ENCODE measurements at regions not wholly inside any gene's neighbourhood (a gene's known extent, or its start where the extent isn't known, plus 50 kb on each side); places are given as distances from the start of the nearest gene placed in this dataset.
"Not testable (repeated sequence)": the region's sequence is repeated elsewhere in the genome, so short reads cannot be mapped to it uniquely, and the experiment has no call there.

DNA sequence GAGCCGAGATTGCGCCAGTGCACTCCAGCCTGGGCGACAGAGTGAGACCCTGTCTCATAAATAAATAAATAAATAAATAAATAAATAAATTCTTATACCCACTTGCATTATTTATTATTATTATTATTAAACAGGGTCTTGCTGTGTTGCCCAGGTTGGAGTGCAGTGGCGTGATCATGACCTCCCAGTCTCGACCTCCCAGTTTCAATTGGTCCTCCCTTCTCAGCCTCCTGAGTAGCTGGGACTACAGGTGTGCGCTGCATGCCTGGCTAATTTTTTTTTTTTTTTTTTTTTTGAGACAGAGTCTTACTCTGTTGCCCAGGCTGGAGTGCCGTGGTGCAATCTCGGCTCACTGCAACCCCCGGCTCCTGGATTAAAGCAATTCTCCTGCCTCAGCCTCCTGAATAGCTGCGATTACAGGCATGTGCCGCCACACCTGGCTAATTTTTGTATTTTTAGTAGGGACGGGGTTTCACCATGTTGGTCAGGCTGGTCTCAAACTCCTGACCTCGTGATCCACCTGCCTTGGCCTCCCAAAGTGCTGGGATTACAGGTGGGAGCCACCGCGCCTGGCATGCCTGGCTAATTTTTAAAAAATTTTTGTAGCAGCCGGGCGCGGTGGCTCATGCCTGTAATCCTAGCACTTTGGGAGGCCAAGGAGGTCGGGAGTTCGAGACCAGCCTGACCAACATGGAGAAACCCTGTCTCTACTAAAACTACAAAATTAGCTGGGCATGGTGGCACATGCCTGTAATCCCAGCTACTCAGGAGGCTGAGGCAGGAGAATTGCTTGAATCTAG is 150.2 kb downstream of the SEC14L1 start:
- not testable (repeated sequence) for DNase-seq

DNA sequence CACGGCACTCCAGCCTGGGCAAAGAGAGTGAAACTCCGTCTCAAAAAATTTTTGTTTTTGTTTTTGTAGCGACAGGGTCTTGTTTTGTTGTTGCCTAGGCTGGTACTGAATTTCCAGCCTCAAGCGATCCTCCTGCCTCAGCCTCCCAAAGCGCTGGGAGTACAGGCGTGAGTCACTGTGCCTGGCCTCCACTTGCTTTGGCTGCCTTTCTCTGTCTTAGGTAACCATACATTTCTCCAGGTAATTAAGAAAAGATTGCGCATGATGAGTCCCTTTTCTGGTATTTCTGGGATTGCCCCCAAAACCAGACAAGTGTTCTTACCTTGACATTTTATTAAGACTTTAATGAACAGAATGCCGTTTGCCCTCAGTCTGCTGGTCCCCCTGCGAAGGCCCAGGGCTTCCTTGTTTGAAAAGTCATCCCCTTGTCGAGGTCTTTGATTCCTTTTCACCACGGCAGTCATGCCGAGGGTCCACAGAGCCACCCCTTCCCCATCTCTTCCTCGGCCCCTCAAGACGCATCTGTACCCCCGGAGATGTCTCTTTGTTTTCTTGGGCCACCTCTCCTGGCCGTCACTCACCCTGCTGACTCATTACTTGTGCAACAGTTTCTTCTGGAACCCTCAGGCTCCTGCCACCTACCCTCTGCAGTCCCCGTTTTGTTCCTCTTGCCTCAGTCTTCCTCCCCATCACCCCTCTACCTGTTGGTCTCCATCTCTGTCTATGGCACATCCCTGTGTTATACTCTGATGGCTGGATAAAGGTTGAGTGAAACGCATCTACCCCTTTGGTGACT is 151.0 kb downstream of the SEC14L1 start:
- DNase-seq, result no peak

DNA sequence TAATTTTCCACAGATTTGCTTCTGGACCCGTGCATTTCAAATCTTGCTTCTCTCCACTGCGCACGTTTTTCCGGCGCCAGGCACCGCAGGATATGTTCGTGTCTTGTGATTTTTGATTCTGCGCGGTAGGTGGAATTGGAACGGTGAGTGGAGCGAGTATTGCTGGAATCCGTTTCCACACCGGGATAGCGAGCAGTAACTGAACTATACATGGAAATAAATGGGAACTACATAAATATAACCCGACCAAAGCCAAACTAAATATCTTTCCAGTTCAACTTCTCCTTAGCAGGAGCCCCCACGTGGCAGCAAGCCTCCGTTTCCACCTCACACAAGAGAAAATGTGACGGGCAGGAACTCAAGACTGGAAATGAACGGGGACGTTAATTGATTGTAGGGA is 154.0 kb downstream of the SEC14L1 start:
- DNase-seq, result no peak

DNA sequence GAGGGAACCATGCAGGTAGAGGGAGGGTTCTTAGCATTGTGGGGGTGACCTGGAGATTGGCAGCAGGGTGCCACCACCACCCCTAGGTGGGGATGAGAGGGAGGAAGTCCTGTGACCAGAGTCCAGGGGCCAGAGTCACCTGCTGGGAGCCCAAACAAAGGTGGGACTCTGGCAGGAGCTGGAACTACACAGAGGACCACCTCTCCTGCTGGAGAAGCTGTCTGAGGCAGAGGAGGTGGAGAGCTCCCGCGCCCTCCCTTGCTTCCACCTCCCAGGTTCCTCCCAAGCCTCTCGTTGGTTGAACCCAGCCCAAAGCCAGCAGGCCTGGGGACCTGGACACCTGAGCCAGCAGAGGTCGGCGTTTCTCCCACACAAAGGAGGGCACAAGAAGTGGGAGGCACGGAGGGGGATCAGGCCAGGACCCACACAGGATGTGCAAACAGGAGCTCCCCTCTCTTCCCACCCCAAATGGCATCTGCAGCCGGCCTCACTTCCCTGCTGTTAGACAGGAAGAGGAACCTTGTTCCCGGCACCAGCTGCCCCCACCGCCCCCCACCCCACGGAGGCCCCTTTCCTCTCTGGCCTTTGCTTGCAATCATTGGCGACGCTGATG is 154.6 kb downstream of the SEC14L1 start:
- DNase-seq, result no peak

DNA sequence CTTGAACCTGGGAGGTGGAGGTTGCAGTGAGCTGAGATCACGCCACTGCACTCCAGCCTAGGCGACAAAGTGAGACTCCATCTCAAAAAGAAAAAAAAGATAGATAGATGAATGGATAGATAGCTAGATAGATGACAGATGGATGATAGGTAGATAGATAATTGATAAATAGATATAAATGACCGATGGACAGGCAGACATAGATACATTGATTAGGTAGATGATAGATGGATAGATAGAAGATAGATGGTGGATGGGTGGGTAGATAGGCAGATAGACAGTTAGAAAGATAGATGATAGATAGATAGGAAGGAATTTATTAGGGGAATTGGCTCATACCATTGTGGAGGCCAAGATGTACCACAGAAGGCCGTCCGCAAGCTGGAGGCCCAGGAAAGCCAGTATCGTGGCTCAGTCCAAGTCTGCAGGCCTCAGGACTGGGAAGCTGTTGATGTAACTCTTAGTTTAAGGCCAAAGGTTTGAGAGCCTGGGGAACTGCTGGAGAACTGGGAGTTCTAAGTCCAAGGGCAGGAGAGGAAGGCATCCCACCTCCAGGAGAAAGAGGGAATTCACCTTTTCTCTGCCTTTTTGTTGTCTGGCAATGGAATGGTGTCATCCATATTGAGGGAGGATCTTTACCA is 156.1 kb downstream of the SEC14L1 start:
- DNase-seq, result no peak

DNA sequence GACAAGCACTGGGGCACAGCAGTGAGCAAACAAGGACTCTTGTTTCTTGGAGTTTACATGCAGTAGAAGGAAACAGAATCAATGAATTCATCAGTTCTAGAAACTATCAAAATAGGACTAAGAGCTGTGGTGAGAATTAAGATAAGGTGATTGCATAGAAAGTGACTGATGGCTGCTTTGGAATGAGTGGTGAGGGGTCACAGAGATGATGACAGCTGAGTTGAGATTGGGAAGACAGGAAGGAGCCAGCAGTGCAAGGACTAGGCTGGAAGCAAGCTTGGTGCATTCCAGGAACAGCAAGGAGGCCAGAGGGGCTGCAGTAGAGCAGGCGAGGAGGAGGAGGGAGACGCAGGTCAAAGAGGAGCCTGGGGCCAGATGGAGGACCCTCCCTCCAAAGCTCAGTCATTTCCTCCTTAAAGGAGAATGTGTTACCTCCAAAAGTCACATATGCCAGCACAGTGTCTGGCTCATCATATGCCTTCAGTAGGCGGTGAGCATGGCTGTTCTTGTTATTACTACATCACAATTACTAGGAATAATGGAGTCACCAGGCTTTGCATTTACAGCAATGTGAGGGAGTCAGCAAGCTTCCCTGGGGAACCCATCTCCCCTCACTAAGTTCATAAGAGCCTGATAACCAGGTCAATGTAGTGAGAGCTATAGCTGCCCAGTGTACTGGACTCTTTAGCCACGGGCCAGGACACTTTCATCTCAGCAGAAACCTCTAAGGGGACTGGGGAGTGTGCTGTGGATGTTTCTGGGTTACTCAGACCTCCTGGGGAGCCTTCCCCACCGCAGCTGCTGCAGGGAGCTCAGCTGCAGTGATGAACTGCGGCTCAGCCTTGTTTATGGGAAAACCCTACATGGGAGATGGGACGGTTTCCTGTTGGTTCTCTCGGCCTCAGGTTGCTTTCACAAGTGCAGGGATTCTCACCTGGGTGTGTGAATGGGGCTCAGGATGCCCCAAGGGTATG is 157.2 kb downstream of the SEC14L1 start:
- no peak for DNase-seq

DNA sequence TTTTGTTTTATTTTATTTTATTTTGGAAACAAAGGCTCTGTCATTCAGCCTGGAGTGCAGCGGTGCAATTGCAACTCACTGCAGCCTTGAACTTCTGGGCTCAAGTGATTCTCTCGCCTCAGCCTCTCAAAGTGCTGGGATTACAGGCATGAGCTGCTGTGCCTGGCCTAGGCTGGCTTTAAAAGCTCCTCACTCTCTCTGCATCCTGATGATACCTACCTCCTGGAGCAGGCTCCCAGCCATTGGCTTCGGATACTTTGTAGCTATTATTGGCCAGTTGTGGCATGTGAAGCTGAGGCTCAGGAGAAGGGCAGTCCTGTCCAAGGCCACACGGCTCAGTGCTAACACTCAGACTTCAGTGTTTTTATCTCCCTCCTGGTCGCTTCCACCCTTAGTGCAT is 158.0 kb downstream of the SEC14L1 start:
- DNase-seq, result no peak

DNA sequence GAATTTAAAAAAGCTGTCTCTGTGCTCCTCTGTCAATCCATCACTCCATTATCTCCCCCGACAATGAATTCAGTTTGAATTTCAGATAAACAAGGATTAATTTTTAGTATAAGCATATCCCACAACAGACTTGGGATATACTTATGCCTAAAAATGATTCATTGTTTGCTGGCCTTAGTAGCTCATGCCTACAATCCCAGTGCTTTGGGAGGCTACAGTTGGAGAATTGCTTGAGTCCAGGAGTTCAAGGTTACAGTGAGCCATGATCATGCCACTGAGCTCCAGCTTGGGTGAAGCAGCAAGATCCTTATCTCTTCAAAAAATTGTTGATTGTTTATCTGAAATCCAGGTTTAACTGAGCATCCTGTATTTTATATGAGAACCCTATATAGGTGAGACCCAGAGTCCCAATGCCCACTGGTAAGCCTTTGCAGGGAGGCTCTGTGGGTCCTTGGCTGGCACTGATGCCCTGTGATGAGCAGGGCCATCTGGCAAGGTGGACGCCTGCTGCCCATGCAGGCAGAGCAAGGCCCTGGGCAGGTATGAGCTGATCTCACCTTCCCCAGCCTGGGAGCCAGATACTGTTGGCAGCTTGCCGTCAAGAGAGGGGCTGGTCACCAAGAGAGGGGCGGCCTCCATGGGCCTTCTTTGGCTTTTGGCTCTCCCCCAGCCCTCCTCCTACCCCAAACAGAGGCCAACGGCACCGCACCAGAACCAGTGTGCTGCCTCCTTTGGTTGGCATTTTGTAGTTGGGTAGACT is 158.7 kb downstream of the SEC14L1 start:
- DNase-seq, result no peak

DNA sequence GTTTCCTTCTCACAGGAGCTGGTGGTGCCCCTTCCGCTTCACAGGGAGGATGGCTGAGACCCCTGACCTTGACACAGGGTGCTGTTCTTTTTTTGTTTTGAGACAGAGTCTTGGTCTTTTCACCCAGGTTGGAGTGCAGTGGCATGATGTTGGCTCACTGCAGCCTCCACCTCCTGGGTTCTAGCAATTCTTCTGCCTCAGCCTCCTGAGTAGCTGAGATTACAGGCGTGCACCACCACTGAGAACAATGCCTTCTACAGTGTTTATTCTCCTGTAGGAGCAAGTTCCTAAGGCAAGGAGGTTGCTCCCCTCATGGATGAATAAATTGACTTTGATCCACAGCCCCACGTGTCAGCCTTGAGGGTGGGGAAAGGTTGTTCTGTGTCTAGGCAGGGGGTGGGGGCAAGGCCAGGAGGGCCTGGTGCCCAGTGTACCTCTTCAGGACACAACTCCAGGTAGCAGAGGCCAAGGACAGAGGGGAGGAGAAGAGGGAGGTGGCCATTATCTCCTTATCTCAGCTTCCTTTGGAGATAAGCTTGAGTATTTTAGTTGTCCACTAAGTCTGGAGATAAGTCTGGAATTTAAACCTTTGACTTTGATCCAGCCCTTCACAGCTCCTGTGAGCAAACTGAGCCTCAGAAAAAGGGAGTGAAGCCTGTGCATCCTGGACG is 159.4 kb downstream of the SEC14L1 start:
- DNase-seq, result no peak

DNA sequence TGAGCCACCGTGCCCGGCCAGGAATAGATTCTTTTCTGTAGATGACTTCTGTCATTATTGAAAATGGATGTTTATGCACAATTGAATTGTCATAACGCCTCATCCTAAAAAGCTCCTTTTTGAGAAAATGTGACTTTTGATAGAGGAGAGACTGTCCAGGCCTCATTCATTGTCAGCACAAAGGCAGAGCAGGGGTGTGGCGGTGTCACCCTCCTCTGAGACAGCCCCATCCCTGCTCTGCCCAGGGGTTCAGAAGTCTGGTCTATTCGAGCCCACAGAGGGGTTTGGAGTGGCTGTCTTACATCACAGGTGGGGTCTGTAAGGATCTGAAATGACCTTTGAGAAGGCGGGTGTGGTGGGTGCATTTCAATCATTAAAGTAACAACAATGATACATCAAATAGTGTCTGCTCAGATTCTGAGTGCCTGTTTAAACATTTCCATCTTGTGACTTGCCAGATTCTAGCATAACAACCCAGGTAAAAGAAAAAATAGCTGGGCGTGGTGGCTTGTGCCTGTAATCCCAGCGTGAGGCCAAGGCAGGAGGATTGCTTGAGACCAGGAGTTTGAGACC is 161.0 kb downstream of the SEC14L1 start:
- no peak for DNase-seq

DNA sequence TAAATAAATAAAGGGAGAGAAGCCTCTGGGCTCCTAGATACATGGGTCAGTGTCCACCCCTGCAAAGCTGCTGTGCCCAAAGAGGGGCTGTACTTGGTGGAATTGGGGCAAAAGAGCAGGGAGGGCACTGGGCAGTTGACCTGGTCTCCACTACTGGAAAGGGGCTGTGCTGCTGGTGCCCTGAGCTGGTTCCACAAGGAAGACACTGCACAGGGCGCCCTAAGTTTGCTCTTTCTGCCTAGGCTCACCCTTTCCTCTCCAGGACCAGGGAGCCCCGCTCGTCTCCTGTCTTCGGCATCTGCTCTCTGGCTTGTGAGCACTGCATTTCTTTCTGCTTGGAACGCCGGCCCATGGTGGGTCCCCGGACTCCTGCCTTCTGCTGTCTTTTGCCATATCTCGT is 161.9 kb downstream of the SEC14L1 start:
- no peak for DNase-seq

DNA sequence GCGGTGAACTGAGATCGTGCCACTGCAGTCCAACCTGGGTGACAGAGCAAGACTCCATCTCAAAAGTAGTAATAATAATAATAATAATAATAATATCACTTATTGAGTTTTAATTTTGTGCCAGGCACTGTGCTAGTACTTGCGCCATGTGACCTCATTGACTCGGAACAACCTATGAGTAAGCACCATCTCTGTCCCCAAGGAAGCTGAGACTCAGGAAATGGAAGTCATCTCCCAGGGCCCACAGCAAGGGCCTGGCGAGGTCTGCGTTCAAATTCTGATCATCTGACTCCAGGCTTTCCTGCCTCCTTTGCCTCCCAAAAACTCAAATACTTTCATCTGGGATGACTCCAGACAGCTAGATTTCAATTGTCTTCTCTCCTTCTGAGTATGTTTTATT is 162.9 kb downstream of the SEC14L1 start:
- no peak for DNase-seq

DNA sequence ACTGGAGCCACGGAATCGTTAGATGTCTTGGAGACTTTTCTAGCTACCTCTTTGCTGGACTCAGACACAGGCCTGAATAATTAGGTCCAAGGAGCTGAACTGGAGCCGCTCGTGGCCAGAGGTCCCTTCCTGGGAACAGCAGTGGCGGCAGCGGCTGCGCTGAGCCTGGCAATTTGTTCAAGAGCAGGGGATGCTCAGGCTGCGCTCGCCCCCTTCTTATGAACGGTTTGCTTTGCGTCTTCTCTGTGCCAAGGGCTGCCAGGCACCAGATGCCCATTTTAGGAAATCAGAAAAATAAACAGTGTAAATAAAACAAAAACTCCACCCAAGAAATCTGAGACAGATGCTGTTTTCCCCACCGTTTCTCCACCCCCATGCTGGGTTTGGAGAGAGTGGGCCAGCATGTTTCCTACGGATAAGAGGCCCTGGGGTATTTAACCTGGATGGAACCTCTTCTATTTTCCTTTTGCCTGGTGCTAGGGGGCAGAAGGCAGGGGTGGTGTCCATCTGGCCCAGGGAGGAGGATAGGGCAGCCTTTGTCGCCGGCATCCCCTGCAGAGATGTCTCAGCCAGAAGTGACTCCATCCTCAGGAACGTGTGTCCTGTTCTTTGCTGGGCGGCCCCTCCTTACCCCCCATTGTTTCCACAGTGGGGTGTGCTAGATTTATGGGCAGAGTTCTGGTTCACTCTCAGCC is 163.4 kb downstream of the SEC14L1 start:
- no peak for DNase-seq

DNA sequence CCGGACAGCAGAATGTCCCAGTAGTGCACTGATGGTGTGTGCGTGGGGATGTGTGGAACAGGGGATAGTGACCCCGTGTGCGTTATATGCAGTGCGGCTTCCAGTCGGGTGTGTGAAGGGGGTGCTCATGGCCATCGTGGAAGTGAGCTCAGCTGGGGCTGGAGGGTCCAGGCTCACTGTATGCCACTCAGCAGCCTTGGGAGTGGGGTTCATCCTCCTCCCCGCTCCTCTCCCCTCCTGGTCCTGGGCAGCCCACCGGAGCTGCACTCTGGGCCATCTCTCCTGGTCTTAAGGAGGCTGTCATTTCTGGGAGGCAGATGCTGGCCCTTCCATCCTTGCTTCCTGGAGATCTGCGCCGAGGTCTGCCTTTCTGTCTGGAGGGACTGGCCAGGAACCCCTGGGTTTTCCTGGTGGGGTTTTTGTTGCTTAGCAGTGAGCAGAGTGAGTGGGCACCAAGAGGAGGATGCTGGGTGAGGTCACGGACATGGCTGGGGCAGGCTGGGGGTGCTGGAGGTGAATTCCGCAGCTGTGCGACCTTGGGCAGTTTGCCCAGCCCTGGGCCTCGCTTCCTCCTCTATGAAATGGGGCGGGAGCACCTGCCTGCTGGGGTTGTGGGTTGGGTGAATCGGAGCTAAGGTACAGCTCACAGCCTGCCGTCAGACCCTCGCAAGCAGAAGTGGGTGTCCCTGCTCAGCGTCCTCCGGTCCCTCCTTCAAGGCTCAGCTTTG is 164.1 kb downstream of the SEC14L1 start:
- DNase-seq, result no peak

DNA sequence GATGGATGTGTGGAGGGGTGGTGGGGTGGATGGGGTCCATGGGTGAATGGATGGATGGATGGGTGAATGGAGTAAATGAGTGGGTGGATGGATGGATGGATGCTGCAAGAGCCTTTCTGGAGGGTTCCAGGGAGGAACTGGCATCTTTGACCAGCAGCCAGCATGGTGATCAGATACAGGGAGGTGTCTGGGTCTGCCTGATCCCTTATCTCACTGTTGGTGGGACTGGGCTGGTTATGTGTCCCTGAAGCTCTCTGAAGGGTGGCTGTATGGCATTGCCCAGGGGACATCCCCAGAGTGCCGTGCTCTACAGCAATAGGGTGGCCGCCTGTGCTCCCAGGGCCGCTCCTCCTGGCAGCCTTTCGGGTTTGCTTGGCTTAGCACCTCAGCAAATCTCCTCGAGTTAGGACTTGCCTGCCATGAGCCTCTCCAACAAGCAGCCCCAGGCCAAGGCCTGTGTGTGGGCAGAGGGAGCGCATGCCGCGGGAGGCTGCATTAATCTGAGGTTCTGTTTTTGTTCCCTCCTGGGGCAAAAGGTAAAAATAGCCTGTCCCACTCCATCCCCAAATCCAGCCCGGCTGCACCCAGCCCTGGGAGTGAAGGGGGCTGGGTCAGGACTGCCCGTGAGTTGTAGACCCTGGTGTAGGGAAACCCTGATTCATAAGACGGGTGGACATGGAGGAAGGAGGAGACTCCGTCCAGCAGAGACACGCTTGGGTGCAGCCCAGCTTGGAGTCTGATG is 165.4 kb downstream of the SEC14L1 start:
- no peak for DNase-seq

DNA sequence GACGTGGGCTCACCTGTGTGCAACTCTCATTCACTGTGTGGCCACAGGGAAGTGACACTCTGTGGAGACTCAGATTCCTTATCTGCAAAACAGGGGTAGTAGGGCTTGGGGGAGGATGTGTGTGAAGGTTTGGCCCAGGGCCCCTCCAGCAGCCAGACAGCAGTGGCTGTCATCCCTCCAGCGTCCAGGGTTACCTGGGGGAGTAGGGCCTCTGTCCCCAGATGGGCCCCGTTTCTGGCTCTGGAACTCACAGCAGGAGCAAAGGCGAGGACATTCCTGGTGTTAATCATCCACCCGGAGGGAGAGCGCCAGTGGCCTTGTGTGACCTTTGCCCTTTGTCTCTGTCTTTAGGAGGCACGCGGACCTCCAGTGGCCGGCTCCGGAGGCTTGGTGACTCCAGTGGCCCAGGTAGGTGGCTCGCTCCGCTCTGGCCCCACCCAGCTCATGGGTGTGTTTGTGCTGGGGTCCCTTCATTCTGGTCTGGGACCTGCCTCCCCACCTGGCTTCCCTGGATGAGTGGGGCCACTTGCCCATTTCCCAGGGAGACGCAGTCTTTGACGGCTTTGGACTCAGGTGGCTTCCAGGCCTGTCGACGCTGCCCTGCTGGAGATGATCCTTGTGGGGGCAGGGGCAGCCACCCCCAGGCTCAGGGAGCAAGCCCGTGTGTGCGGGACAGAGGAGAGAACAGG is 166.2 kb downstream of the SEC14L1 start:
- DNase-seq, result no peak

DNA sequence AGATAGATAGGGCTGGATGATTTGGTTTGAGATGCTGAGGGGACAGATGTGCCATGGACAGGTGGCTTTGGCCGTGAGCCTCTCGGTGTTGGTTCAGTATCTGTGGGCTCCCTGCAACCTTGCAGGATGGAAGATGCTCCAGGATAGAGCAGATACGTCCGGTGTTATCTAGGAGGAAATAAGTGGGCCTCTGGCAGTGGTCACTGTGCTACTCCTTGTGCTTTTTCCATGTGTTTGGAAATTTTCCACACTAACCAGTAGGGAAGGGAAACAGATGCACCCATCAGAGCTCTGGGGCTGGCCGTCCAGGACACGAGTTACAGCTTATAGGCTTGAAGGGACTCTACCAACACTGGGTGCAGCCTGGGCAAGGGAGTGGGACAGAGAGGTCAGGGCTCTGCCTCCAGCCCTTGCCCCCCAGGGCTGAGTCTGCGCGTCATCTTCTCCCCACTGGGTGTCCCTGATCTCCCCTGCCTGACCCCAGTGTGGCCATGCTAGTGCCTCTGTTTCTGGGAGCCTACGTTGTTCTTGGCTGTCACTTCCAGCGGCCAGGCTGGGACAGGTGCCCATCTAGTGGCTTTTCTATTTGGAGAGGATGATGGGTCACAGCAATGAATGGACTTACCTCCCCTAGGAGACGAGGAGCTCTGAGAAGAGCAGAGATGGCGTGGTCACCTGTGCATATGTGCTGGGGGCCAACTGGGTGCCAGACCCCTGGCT is 166.9 kb downstream of the SEC14L1 start:
- no peak for DNase-seq

Data from NCI-H2029 treated with DMSO at 0.1 percent for 48 hours (cell line).